ENCODE measurements at regions not wholly inside any gene's neighbourhood (a gene's known extent, or its start where the extent isn't known, plus 50 kb on each side); places are given as distances from the start of the nearest gene placed in this dataset.
"Not testable (repeated sequence)": the region's sequence is repeated elsewhere in the genome, so short reads cannot be mapped to it uniquely, and the experiment has no call there.

DNA sequence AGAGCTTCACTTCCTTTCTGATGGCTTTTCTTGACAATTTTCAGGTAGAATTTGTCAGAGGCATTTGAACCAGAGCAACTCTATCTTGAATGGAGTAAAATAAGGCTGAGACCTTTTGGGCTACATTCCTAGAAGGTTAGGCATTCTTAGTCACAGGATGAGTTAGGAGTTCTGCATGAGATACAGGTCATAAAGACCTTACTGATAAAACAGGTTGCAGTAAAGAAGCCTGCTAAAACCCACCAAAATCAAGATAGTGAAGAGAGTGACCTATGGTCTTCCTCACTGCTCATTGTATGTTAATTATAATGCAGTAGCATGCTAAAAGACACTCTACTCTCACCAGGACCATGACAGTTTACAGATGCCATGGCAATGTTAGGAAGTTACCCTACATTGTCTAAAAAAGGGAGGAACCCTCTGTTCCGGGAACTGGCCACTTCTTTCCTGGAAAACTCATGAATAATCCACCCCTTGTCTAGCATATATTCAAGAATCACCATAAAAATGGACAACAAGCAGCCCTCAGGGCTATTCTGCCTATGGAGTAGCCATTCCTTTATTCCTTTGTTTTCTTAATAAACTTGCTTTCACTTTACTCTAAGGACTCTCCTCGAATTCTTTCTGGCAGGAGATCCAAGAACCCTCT is 1519.7 kb upstream of the TENM4 start:
- Mint-ChIP-seq H3K9me3 (peaks cover 19% of the 10 kb centered on the region), H3K27ac (no peak overlapping the region), H3K36me3 (ENCODE audit: low read depth) (no peaks in the 10 kb centered on the region), H3K27me3 (no peaks in the 10 kb centered on the region), H3K4me1 (no peaks in the 10 kb centered on the region), H3K4me3 (no peak overlapping the region)
- CTCF ChIA-PET: no interaction called here
- no peak for DNase-seq
- POLR2A ChIA-PET: no interaction called here

DNA sequence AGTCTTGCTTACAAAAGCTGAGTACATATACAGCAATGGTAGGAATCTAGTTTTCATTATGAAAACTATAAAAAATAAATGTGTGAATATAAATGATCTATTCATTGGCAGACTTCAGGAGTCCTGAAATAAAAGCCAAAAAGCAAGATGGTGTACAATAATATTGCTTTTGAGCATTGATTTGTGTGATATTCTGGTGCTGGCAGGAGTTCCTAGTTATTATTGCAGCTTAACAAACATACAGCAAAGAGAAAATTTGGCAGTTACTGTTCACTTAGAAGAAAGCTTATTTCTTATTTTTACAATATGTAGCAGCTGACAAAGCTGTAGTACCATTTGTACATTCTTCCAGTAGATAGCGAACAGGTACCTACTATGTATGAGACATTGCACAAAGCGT is 1518.9 kb upstream of the TENM4 start:
- no peaks in the 10 kb centered on the region for H3K27me3 Mint-ChIP-seq
- no peak overlapping the region for H3K27ac Mint-ChIP-seq
- POLR2A ChIA-PET: no interaction called here
- DNase-seq: no peak
- CTCF ChIA-PET: no interaction called here
- no peaks in the 10 kb centered on the region for H3K4me1 Mint-ChIP-seq
- H3K36me3 Mint-ChIP-seq (ENCODE audit: low read depth): no peaks in the 10 kb centered on the region
- H3K9me3 Mint-ChIP-seq: peaks cover 17% of the 10 kb centered on the region
- H3K4me3 Mint-ChIP-seq: no peak overlapping the region

DNA sequence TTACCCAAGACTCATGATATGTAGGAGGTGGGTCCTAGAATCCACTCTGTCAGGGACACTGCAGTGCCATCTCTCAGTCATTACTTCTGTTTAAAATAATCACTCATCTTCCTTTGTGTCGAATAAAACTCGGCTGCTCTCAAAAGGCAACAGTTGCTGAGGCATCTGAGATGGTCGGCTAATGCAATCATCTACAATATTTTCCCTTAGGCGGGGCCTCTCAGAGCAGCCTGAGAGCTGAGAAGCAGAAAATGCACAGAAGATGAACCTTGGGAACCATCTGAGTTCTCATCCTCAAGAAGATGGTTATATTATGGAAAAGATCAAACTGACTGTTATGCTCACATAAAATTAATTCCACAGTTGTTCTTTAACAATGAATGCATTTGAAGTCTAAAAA is 1518.2 kb upstream of the TENM4 start:
- Mint-ChIP-seq H3K27me3 (no peaks in the 10 kb centered on the region), H3K27ac (no peak overlapping the region), H3K4me3 (no peak overlapping the region), H3K36me3 (ENCODE audit: low read depth) (no peaks in the 10 kb centered on the region), H3K4me1 (no peaks in the 10 kb centered on the region), H3K9me3 (peaks cover 13% of the 10 kb centered on the region)
- no peak for DNase-seq
- ChIA-PET CTCF (no interaction called here), POLR2A (no interaction called here)

DNA sequence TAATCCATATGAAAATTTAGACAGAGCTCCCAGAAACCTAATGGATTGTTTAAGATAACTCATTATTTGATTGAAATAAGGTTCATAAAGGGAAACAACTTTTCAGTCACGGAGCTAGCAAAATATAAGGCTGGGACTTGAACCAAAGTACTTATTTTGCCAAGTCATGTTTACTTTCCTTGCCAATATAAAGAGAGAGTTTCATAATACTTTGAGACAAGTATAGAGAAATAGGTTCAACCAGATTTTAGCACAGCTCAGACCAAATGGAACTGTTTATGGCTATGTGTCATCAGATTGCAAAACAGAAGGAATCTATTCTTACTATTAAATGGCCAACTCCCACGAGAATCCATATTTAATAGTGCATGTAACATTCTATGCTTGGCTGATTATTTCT is 1517.5 kb upstream of the TENM4 start:
- Mint-ChIP-seq H3K36me3 (ENCODE audit: low read depth) (no peaks in the 10 kb centered on the region), H3K9me3 (peaks cover 11% of the 10 kb centered on the region), H3K4me1 (no peaks in the 10 kb centered on the region), H3K4me3 (no peak overlapping the region), H3K27me3 (no peaks in the 10 kb centered on the region), H3K27ac (no peak overlapping the region)
- CTCF ChIA-PET: no interaction called here
- POLR2A ChIA-PET: no interaction called here
- DNase-seq: no peak

DNA sequence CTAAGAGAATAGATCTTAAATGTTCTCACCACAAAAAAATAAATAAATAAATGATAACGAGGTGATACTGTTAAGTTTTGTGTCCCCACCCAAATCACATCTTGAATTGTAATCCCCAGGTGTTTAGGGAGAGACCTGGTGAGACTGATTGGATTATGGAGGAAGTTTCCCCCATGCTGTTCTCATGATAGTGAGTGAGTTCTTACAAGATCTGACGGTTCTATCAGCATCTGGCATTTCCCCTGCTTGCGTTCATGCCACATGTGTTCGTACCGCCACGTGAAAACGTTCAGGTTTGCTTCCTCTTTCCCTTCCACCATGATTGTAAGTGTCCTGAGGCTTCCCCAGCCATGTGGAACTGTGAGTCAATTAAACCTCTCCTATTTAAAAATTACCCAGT is 1514.8 kb upstream of the TENM4 start:
- CTCF ChIA-PET: no interaction called here
- Mint-ChIP-seq H3K27me3 (no peaks in the 10 kb centered on the region), H3K27ac (no peak overlapping the region), H3K4me1 (no peaks in the 10 kb centered on the region), H3K9me3 (peaks cover 12% of the 10 kb centered on the region), H3K4me3 (no peak overlapping the region), H3K36me3 (ENCODE audit: low read depth) (no peaks in the 10 kb centered on the region)
- POLR2A ChIA-PET: no interaction called here
- DNase-seq: no peak

DNA sequence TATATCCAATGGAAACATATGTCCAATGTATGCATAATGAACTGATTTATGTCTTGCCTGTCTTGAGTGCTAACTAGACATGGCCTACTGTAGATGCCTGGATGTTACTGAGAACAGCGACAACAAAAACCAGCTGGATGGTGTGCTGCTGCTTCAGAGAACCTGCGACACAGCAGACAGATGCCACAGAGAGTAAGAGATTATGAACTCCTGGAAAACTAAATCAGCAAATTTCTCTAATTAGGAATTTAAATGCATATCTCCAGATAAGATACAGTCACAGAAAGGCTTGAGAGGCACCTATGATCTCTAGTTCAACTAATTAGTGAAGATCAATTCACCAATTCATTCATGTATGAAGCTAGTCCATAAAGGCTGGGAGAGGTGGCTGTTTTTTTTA is 1508.0 kb upstream of the TENM4 start:
- Mint-ChIP-seq H3K27me3 (no peaks in the 10 kb centered on the region), H3K9me3 (peaks cover 8% of the 10 kb centered on the region), H3K27ac (no peak overlapping the region), H3K36me3 (ENCODE audit: low read depth) (no peaks in the 10 kb centered on the region), H3K4me3 (no peak overlapping the region), H3K4me1 (no peaks in the 10 kb centered on the region)
- DNase-seq: no peak
- ChIA-PET CTCF (interaction anchor here (0.6 kb wide), 1 partner anchor 871 kb away, joined by 3 read pairs; no protein-coding TSS in a partner anchor), POLR2A (no interaction called here)

DNA sequence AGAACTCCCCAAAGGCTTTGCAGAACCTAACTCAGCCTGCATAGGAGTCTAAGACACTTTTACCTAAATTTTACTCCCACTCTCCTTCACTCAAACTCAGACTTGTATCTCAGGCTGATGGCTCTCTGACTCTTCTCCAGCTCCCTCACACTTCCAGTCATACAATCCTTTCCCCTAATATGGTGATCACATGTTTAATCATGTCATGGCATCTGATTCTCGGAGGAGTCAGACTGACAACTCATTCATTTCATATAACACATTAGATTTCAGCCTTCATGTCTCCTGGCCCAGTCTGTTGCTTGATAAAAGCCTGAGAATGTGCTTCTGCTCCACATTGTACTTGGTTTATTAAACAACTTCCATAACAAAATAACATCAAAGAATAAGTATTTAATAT is 1503.9 kb upstream of the TENM4 start:
- CTCF ChIA-PET: no interaction called here
- DNase-seq: no peak
- Mint-ChIP-seq H3K36me3 (ENCODE audit: low read depth) (no peaks in the 10 kb centered on the region), H3K4me3 (no peak overlapping the region), H3K27me3 (no peaks in the 10 kb centered on the region), H3K27ac (no peak overlapping the region), H3K9me3 (no peaks in the 10 kb centered on the region), H3K4me1 (no peaks in the 10 kb centered on the region)
- POLR2A ChIA-PET: no interaction called here

DNA sequence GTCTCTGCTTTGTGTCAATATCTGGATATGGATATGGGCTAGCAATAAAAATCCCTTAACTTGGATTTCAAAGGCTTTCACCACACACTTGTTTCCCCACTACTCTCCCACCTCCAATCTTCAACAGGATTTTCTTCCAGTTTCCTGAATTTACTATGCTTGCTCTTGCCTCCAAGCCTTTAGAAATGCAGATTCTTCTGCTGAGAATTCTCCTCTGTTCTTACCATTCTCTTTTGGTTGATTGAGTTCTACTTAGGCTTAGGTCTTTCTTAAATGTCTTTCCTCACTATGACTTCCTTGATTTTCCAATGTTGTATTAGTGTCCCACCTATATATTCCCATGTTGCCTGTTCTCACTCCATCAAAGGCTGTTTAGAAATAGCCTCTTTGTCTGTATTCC is 1502.4 kb upstream of the TENM4 start:
- CTCF ChIA-PET: no interaction called here
- H3K27me3 Mint-ChIP-seq: no peaks in the 10 kb centered on the region
- H3K4me1 Mint-ChIP-seq: no peaks in the 10 kb centered on the region
- H3K27ac Mint-ChIP-seq: no peak overlapping the region
- no peaks in the 10 kb centered on the region for H3K9me3 Mint-ChIP-seq
- no peaks in the 10 kb centered on the region for H3K36me3 Mint-ChIP-seq (ENCODE audit: low read depth)
- no peak overlapping the region for H3K4me3 Mint-ChIP-seq
- DNase-seq: no peak
- POLR2A ChIA-PET: no interaction called here

DNA sequence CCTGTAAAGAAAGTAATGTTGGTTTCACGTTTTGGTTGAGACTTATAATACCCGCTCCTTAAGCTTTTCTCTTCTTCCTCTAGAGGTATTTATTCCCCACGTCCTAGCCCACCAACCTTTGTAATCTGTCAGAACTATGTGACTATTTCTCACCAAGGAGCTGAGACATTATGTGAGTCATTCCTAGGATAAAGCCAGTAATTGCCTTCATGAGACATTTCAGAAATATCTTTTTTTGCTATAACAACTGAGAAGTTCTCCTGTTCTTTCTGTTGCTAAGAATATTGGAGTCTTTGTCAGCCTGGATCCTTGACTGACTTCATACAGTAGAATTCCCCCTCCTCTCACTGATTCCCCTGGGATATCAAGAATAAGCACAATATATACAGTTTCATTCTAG is 1497.0 kb upstream of the TENM4 start:
- H3K27me3 Mint-ChIP-seq: no peaks in the 10 kb centered on the region
- H3K4me1 Mint-ChIP-seq: no peaks in the 10 kb centered on the region
- no peak overlapping the region for H3K4me3 Mint-ChIP-seq
- POLR2A ChIA-PET: no interaction called here
- no peaks in the 10 kb centered on the region for H3K9me3 Mint-ChIP-seq
- DNase-seq: no peak
- CTCF ChIA-PET: interaction anchor here (0.5 kb wide), 1 partner anchor 152 kb away, joined by 4 read pairs; no protein-coding TSS in a partner anchor
- H3K27ac Mint-ChIP-seq: no peak overlapping the region
- H3K36me3 Mint-ChIP-seq (ENCODE audit: low read depth): no peaks in the 10 kb centered on the region

DNA sequence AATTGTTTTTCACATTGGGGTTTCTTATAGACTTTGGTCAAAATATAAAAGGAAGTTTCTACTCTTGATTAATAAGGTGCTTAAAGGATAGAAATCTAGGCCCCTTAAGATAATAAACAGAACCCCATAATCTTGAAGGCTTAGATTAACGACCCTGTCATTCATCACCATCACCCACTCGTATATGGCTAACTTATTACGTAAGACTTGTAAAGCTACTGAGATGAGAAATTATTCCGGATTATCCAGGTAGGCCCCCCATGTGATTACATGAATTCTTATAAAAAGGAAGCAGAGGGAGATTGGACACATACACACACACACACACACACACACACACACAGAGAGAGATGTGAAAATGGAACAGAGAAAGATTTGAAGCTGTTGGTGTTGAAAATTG is 1489.2 kb upstream of the TENM4 start:
- Mint-ChIP-seq H3K27ac (no peak overlapping the region), H3K9me3 (peaks cover 2% of the 10 kb centered on the region), H3K27me3 (no peaks in the 10 kb centered on the region)

DNA sequence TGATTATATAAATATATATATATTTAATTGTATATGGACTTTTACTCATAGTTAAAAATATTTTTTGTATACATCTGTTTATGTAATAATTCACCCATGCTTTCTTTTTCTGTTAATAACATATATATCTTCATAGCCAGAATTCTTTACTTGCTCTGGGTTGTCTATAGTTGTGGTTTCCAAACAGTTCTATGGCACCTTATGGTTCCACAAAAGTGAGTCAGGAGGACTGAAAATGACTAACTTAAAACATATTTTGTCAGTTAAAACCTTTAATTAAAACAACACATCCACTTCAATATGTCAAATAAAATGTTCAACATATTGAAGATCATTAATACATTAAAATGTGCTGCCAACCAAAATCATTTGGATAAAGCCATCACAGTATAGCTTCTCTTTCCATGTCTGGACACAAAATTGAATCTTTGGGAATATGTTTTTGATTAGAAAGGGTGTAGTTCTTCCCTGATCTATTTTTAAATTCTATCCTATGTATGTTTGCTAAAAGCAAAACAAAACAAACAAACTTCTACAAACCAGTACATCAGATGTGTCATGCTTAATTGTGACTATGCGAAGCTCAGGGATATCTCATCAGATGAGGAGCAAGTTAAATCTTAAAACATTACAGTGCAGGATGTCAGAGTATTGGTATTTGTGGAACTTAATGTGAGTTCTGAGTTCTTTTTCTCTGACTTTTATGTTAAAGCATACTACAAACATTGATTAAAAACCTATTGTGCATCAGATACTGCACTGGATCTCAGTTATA is 1488.4 kb upstream of the TENM4 start:
- POLR2A ChIA-PET: no interaction called here
- DNase-seq: no peak
- Mint-ChIP-seq H3K4me1 (no peaks in the 10 kb centered on the region), H3K36me3 (ENCODE audit: low read depth) (no peaks in the 10 kb centered on the region), H3K27ac (no peak overlapping the region), H3K27me3 (no peaks in the 10 kb centered on the region), H3K4me3 (no peak overlapping the region), H3K9me3 (peaks cover 4% of the 10 kb centered on the region)
- CTCF ChIA-PET: no interaction called here

More for the DNA sequence above, 1489.2 kb upstream of the TENM4 start:
- H3K36me3 Mint-ChIP-seq (ENCODE audit: low read depth): no peaks in the 10 kb centered on the region
- ChIA-PET CTCF (no interaction called here), POLR2A (no interaction called here)
- no peak for DNase-seq
- no peak overlapping the region for H3K4me3 Mint-ChIP-seq
- no peaks in the 10 kb centered on the region for H3K4me1 Mint-ChIP-seq

DNA sequence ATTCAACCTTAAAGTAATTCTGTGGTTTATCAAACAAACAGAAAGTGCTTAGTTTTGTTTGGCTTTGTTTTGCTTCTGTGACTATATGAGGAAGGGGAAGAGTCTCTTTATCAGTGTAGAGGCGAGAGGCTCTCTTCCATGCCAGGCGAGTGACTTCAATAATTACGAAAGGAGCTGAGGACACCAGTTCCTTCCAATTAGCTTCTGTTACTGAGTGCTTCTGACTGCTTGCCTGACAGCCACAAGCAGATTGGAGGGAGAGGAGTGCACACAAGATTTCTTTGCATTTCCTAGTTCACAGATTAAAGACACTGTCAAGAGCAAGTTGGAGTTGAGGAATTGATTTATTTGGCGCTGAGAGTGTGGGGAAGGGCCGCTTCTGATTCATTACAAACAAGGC is 1484.5 kb upstream of the TENM4 start:
- Mint-ChIP-seq H3K36me3 (ENCODE audit: low read depth) (no peaks in the 10 kb centered on the region), H3K4me1 (no peaks in the 10 kb centered on the region), H3K4me3 (no peak overlapping the region), H3K27me3 (no peaks in the 10 kb centered on the region), H3K27ac (no peak overlapping the region), H3K9me3 (peaks cover 2% of the 10 kb centered on the region)
- ChIA-PET CTCF (no interaction called here), POLR2A (no interaction called here)
- no peak for DNase-seq

DNA sequence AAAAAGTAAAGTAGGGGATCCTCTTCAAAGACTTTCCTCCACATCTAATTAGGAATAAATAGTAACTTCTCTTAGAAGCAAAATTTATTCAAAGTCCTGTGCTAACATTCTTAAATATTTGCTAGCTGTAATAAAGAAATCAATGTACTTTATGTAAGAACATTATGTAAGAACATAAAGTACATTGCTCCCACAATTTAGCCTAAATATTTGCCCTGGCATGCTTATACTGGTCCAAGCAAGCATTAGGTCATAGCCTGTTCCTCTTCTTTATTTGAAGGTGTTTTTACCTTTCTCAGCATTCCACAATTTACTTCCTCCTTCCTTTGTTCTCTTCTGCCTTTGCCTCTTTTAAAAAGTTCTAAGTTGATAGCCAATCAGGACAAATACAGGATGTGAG is 1480.5 kb upstream of the TENM4 start:
- H3K27me3 Mint-ChIP-seq; POLR2A ChIA-PET; H3K27ac Mint-ChIP-seq; H3K36me3 Mint-ChIP-seq (ENCODE audit: low read depth); H3K9me3 Mint-ChIP-seq; CTCF ChIA-PET; H3K4me3 Mint-ChIP-seq; H3K4me1 Mint-ChIP-seq; DNase-seq: not testable (repeated sequence)

DNA sequence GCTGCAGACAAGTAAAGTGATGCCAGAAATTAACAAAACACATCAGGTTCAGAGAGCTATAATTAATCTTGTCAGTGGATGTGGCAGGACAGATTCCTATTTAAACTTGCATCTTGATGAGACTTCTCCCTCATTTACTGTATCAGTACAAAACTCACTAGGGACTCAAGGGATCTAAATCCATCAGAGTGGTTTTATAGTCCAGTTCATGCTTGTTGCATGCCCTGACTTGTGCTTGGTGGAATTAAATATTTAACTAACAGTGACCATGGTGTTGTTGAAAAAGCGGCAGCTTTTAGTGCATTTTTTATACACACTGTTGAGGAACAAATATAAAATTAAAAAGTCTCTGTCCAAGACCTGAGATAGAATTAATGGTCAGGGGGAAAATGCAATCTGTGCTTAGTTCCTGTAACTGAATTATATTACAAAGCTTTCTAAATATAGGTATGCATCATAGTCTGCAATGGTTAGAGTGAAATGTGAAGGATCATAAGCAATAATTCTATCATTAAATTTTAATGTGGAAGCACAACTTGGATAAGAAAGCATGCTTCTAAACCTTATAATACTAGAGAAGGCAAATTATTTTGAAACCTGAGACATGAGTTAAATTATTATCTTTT is 1475.5 kb upstream of the TENM4 start:
- POLR2A ChIA-PET: no interaction called here
- CTCF ChIA-PET: no interaction called here
- Mint-ChIP-seq H3K27ac (no peak overlapping the region), H3K27me3 (no peaks in the 10 kb centered on the region), H3K4me1 (no peaks in the 10 kb centered on the region), H3K4me3 (no peak overlapping the region), H3K36me3 (ENCODE audit: low read depth) (no peaks in the 10 kb centered on the region), H3K9me3 (no peaks in the 10 kb centered on the region)
- DNase-seq: no peak

Measured in activated CD4-positive, alpha-beta T cell treated with anti-CD3 and anti-CD28 coated beads, Interleukin-2, amount 10 ng/mL, durations not matched to agents 7 days and 5 days (primary cell).